Body of pancreas (tissue), 4 donors: ENCODE measurements at regions not wholly inside any gene's neighbourhood (a gene's known extent, or its start where the extent isn't known, plus 50 kb on each side); places are given as distances from the start of the nearest gene placed in this dataset.

Experiments used
- CTCF ChIP-seq, 7 experiments: fragments of 450-650 bp in 4 of 7; fragments of 200-600 bp in 3 of 7; sonication (generic) in 3 of 7; IDR thresholded peaks; one replicate each; pipeline ENCODE4 v1.5.1; 2016 to 2019; ENCODE audit warnings: antibody characterized with exemption in 7 of 7
- POLR2A ChIP-seq, 3 donors: fragments of 450-650 bp; IDR thresholded peaks; one replicate each; pipeline ENCODE4 v1.6.1; 2016; ENCODE audit warnings: antibody characterized with exemption in 3 of 3, mild to moderate bottlenecking in 2 of 3

- TF ChIP-seq POLR2A (IDR thresholded peaks at IDR 0.05) (no peak), CTCF (IDR thresholded peaks at IDR 0.05) (no peak)
Observed at GRCh38 chr1:79547514-79547913, 541.0 kb upstream of the ADGRL4 start.
